NT2/D1 (cell line): ENCODE measurements at regions not wholly inside any gene's neighbourhood (a gene's known extent, or its start where the extent isn't known, plus 50 kb on each side); places are given as distances from the start of the nearest gene placed in this dataset.

Experiments used
- YY1 ChIP-seq: IDR thresholded peaks from 2 replicates; pipeline ENCODE4 v1.6.1; 2011; ENCODE audit not compliant: insufficient read length, insufficient read depth
- ZNF274 ChIP-seq: IDR thresholded peaks from 2 replicates; pipeline ENCODE4 v1.6.1; 2011; ENCODE audit warnings: mild to moderate bottlenecking, low read depth, low read length

- TF ChIP-seq YY1 (no peak), ZNF274 (no peak)
These were observed 317.8 kb downstream of the SHQ1 start for GRCh38 chr3:72530426-72530825.
